Trophoblast cell (in vitro differentiated cells and primary cell): ENCODE measurements at regions not wholly inside any gene's neighbourhood (a gene's known extent, or its start where the extent isn't known, plus 50 kb on each side); places are given as distances from the start of the nearest gene placed in this dataset.
A peak's percentile ranks its signal among the peaks of the same experiment; 100 is the strongest.

Source experiments
- DNase-seq, 2 donors: peaks; one replicate each; pipeline ENCODE4 v3.0.0-alpha.2; 2016
- H2AFZ ChIP-seq: 2 replicates; pipeline ENCODE4 v1.6.1; 2013; ENCODE audit warnings: low read length, moderate library complexity, mild to moderate bottlenecking; ENCODE audit not compliant: insufficient read depth, poor library complexity
- H2AK5ac ChIP-seq: 2 replicates; pipeline ENCODE4 v1.6.1; 2013; ENCODE audit warnings: mild to moderate bottlenecking, low read length
- H2BK120ac ChIP-seq: 2 replicates; pipeline ENCODE4 v1.6.1; 2013; ENCODE audit warnings: low read length, mild to moderate bottlenecking, moderate library complexity; ENCODE audit not compliant: insufficient read depth, poor library complexity
- H2BK12ac ChIP-seq: 2 replicates; pipeline ENCODE4 v1.6.1; 2013; ENCODE audit warnings: mild to moderate bottlenecking, low read length, moderate library complexity
- H2BK5ac ChIP-seq: 2 replicates; pipeline ENCODE4 v1.6.1; 2013; ENCODE audit warnings: low read length, low read depth, moderate library complexity, mild to moderate bottlenecking; ENCODE audit not compliant: poor library complexity
- H3K14ac ChIP-seq: 2 replicates; pipeline ENCODE4 v1.6.1; 2013; ENCODE audit warnings: mild to moderate bottlenecking, low read length
- H3K18ac ChIP-seq: 2 replicates; pipeline ENCODE4 v1.6.1; 2013; ENCODE audit warnings: mild to moderate bottlenecking, low read length
- H3K23ac ChIP-seq: 2 replicates; pipeline ENCODE4 v1.6.1; 2013; ENCODE audit warnings: low read length
- H3K27ac ChIP-seq: 2 replicates; pipeline ENCODE4 v1.5.1; 2013; ENCODE audit warnings: low read depth, mild to moderate bottlenecking, inconsistent platforms, low read length, moderate library complexity
- H3K27me3 ChIP-seq: 2 replicates; pipeline ENCODE4 v1.6.1; 2013; ENCODE audit warnings: inconsistent platforms, mild to moderate bottlenecking, low read length, moderate library complexity; ENCODE audit not compliant: insufficient read depth
- H3K36me3 ChIP-seq, 2 experiments: 1 replicate in 1 of 2; 2 replicates in 1 of 2; pipeline ENCODE4 v1.6.1; 2013; ENCODE audit warnings: low read length in 2 of 2, mild to moderate bottlenecking in 2 of 2, moderate library complexity in 1 of 2; ENCODE audit not compliant: insufficient read depth in 2 of 2, control insufficient read depth in 1 of 2
- H3K4ac ChIP-seq: 2 replicates; pipeline ENCODE4 v1.6.1; 2013; ENCODE audit warnings: low read depth, mild to moderate bottlenecking, low read length, moderate library complexity
- H3K4me1 ChIP-seq, 2 experiments: 1 replicate in 1 of 2; 2 replicates in 1 of 2; pipeline ENCODE4 v1.6.1; 2013; ENCODE audit warnings: low read length in 2 of 2, mild to moderate bottlenecking in 2 of 2, moderate library complexity in 1 of 2; ENCODE audit not compliant: insufficient read depth in 2 of 2, control insufficient read depth in 1 of 2
- H3K4me2 ChIP-seq: 2 replicates; pipeline ENCODE4 v1.6.1; 2013; ENCODE audit warnings: inconsistent platforms, mild to moderate bottlenecking, low read length, moderate library complexity
- H3K4me3 ChIP-seq: 2 replicates; pipeline ENCODE4 v1.5.1; 2013; ENCODE audit warnings: mild to moderate bottlenecking, low read depth, low read length, inconsistent platforms
- H3K79me1 ChIP-seq: one replicate; pipeline ENCODE4 v1.6.1; 2013; ENCODE audit warnings: low read length
- H3K79me2 ChIP-seq: 2 replicates; pipeline ENCODE4 v1.6.1; 2013; ENCODE audit warnings: low read length, mild to moderate bottlenecking; ENCODE audit not compliant: control insufficient read depth, insufficient read depth, poor library complexity
- H3K9ac ChIP-seq: 2 replicates; pipeline ENCODE4 v1.6.1; 2013; ENCODE audit warnings: mild to moderate bottlenecking, low read length
- H3K9me3 ChIP-seq: 2 replicates; pipeline ENCODE4 v1.6.1; 2013; ENCODE audit warnings: low read depth, mild to moderate bottlenecking, control low read depth, inconsistent platforms, low read length; ENCODE audit not compliant: insufficient read depth
- H4K12ac ChIP-seq: 2 replicates; pipeline ENCODE4 v1.6.1; 2013; ENCODE audit warnings: low read depth, mild to moderate bottlenecking, low read length, moderate library complexity
- H4K8ac ChIP-seq: 2 replicates; pipeline ENCODE4 v1.6.1; 2013; ENCODE audit warnings: low read depth, mild to moderate bottlenecking, low read length, moderate library complexity
- H4K91ac ChIP-seq: one replicate; pipeline ENCODE4 v1.6.1; 2013; ENCODE audit warnings: low read depth, mild to moderate bottlenecking, low read length, moderate library complexity
- WGBS: extraction: QIAGEN DNeasy Blood & Tissue Kit; methylation state at CpG from one replicate; pipeline ENCODE4 v1.1.7; 2013; ENCODE audit warnings: missing lambda C conversion rate; ENCODE audit not compliant: insufficient read length, insufficient coverage; ENCODE audit errors: extremely low coverage; 5-methylcytosine and 5-hydroxymethylcytosine counted together

DNA sequence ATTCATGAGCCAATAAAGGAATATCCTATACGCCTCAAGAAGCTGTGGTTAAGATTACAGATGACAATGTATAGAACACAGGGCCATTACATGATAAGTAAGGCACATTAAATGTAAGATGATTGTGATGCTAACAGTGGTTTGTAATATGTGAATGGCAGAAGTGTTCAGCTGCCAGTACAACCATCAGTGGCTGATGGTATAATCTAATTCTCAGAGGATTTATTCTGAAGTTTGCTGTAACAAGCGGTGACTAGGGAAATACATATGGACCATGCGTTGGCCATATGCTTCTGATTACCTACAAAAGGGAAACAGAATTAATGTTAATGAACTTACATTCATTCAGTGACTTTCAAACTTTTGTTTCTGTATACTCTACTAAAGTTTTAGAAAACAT, 750.8 kb upstream of the KLHL29 start:
- H3K27me3 ChIP-seq, result no peaks in the 10 kb centered on the region
- H3K27ac ChIP-seq, result no peak overlapping the region
- H2AFZ ChIP-seq, result no peak overlapping the region
- H3K4ac ChIP-seq, result no peak overlapping the region
- no peak overlapping the region for H3K4me2 ChIP-seq
- no peaks in the 10 kb centered on the region for H3K4me1 ChIP-seq
- no peak overlapping the region for H2BK120ac ChIP-seq
- no peak overlapping the region for H2BK5ac ChIP-seq
- no peak overlapping the region for H3K4me3 ChIP-seq
- H3K79me1 ChIP-seq, result no peaks in the 10 kb centered on the region
- H2BK12ac ChIP-seq, result no peak overlapping the region
- WGBS, result no CpG with 5 or more reads among the region's 3 CpGs
- no peak for DNase-seq
- H3K14ac ChIP-seq, result no peak overlapping the region
- H4K12ac ChIP-seq, result no peak overlapping the region
- no peaks in the 10 kb centered on the region for H3K9me3 ChIP-seq
- H2AK5ac ChIP-seq, result no peak overlapping the region
- H4K91ac ChIP-seq, result no peak overlapping the region
- H4K8ac ChIP-seq, result no peak overlapping the region
- H3K23ac ChIP-seq, result no peak overlapping the region
- no peak overlapping the region for H3K9ac ChIP-seq
- H3K36me3 ChIP-seq, result no peaks in the 10 kb centered on the region
- H3K18ac ChIP-seq, result no peak overlapping the region
- H3K79me2 ChIP-seq, result no peaks in the 10 kb centered on the region

DNA sequence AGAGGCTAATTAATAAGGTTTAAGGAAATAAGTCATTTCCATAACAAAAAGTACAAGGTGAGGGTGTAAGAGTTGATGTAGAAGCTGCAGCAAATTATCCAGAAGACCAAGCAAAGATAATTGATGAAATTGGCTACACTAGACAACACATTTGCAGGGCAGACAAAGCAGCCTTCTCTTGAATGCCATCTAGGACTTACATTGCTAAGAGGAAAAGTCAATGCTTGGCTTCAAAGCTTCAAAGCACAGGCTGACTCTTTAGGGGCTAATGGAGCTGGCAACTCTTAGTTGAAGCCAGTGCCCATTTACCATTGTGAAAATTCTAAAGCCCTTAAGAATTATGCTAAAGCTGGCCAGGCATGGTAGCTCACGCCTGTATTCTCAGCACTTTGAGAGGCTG, 728.6 kb upstream of the KLHL29 start:
- no CpG with 5 or more reads among the region's 1 CpG for WGBS
- H3K79me1 ChIP-seq, result no peaks in the 10 kb centered on the region
- H2AFZ ChIP-seq, result no peak overlapping the region
- H3K27ac ChIP-seq, result no peak overlapping the region
- no peaks in the 10 kb centered on the region for H3K79me2 ChIP-seq
- H3K9ac ChIP-seq, result no peak overlapping the region
- no peaks in the 10 kb centered on the region for H3K36me3 ChIP-seq
- DNase-seq, result no peak
- no peak overlapping the region for H2AK5ac ChIP-seq
- no peak overlapping the region for H3K18ac ChIP-seq
- no peak overlapping the region for H3K14ac ChIP-seq
- no peak overlapping the region for H4K91ac ChIP-seq
- no peak overlapping the region for H2BK120ac ChIP-seq
- H2BK12ac ChIP-seq, result no peak overlapping the region
- no peaks in the 10 kb centered on the region for H3K9me3 ChIP-seq
- no peaks in the 10 kb centered on the region for H3K27me3 ChIP-seq
- no peak overlapping the region for H3K4me2 ChIP-seq
- H4K8ac ChIP-seq, result no peak overlapping the region
- no peak overlapping the region for H4K12ac ChIP-seq
- no peaks in the 10 kb centered on the region for H3K4me1 ChIP-seq
- H3K4ac ChIP-seq, result no peak overlapping the region
- H3K23ac ChIP-seq, result no peak overlapping the region
- H2BK5ac ChIP-seq, result no peak overlapping the region
- no peak overlapping the region for H3K4me3 ChIP-seq

DNA sequence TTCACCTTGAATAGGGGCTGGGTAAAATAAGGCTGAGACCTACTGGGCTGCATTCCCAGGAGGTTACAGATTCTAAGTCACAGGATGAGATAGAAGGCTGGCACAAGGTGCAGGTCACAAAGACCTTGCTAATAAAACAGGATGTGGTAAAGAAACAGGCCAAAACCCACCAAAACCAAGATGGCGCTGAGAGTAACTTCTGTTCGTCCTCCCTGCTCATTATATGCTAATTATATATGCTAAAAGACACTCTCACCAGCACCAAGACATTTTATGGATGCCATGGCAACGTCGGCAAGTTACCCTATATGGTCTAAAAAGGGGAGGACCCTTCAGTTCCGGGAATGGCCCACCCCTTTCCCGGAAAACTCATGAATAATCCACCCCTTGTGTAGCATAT, 711.5 kb upstream of the KLHL29 start:
- Histone ChIP-seq H3K36me3 (no peaks in the 10 kb centered on the region), H3K14ac (no peak overlapping the region), H2AFZ (no peak overlapping the region), H2AK5ac (no peak overlapping the region), H2BK12ac (no peak overlapping the region), H3K79me1 (no peaks in the 10 kb centered on the region), H2BK120ac (no peak overlapping the region), H3K4me2 (no peak overlapping the region), H2BK5ac (no peak overlapping the region), H3K27ac (no peak overlapping the region), H3K27me3 (no peaks in the 10 kb centered on the region), H3K9ac (no peak overlapping the region), H3K18ac (no peak overlapping the region), H3K23ac (no peak overlapping the region), H3K9me3 (no peaks in the 10 kb centered on the region), H3K4ac (no peak overlapping the region), H3K4me3 (no peak overlapping the region), H3K79me2 (no peaks in the 10 kb centered on the region), H4K91ac (no peak overlapping the region), H3K4me1 (no peaks in the 10 kb centered on the region), H4K8ac (no peak overlapping the region), H4K12ac (no peak overlapping the region)
- no CpG with 5 or more reads among the region's 6 CpGs for whole genome bisulfite sequencing
- DNase-seq, result peak in 1 of 2 donors; percentile 6

DNA sequence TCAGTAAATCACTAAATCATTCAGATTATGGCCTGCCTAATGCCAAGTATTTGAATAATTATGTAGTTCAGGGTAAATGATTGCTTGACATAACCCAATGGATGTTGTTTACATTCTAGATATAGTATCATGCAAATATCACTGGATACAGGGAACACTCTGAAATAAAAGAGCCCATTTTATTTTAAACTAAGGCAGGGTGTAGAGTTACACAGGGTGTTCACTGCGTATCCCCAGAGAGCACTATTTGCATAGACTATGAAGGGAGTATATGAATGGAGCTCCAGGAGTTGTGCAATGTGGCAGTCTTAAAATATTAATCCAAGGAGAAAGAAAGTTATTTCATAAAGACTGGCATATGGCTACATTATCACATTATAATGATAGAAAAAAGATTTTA, 701.1 kb upstream of the KLHL29 start:
- no peak overlapping the region for H2BK5ac ChIP-seq
- no peak overlapping the region for H4K12ac ChIP-seq
- no peaks in the 10 kb centered on the region for H3K79me2 ChIP-seq
- no peak overlapping the region for H2BK12ac ChIP-seq
- DNase-seq, result no peak
- no peaks in the 10 kb centered on the region for H3K36me3 ChIP-seq
- H3K27me3 ChIP-seq, result no peaks in the 10 kb centered on the region
- no peak overlapping the region for H3K9ac ChIP-seq
- no peak overlapping the region for H3K18ac ChIP-seq
- no peak overlapping the region for H3K27ac ChIP-seq
- H3K4me3 ChIP-seq, result no peak overlapping the region
- H2AFZ ChIP-seq, result no peak overlapping the region
- H3K23ac ChIP-seq, result no peak overlapping the region
- H3K4me2 ChIP-seq, result no peak overlapping the region
- H2BK120ac ChIP-seq, result no peak overlapping the region
- no peak overlapping the region for H3K4ac ChIP-seq
- no peaks in the 10 kb centered on the region for H3K79me1 ChIP-seq
- no CpG with 5 or more reads among the region's 1 CpG for WGBS
- H2AK5ac ChIP-seq, result no peak overlapping the region
- H3K9me3 ChIP-seq, result no peaks in the 10 kb centered on the region
- no peak overlapping the region for H3K14ac ChIP-seq
- H4K8ac ChIP-seq, result no peak overlapping the region
- H4K91ac ChIP-seq, result no peak overlapping the region
- H3K4me1 ChIP-seq, result no peaks in the 10 kb centered on the region
